GM19328 (cell line): ENCODE measurements at regions not wholly inside any gene's neighbourhood (a gene's known extent, or its start where the extent isn't known, plus 50 kb on each side); places are given as distances from the start of the nearest gene placed in this dataset.
"Not testable (repeated sequence)": the region's sequence is repeated elsewhere in the genome, so short reads cannot be mapped to it uniquely, and the experiment has no call there.

Experiments
- ATAC-seq: cut with Tn5 transposase; IDR thresholded peaks from one replicate; pipeline ENCODE4 v1.9.1; 2021; ENCODE audit warnings: mild to moderate bottlenecking, moderate library complexity; ENCODE audit not compliant: unreplicated experiment

DNA sequence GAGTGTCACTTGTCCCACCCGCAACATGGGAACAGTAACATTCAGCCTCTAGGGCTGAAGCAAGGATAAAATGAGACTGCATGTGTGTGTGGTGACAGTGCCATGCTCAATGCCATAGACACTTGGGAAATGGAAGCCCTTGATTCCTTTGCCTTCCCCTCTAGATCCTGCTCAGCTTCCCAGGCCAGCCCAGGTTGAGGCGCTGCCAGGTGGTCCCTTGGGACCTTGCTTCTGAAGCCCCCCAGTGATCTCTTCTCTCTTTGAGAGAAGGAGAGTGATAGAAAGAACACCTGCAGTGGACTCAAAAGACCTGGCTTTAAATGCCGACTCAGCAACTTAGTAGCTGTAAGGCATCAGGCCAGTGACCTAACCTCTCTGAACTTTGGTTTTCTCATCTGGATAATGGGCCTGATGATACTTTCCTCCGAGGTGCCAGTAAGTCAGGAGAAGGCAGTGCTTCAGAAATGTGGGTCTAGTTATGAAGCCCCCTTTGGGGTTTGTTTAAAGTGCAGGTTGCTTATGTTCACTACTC lies 144.5 kb downstream of the RPLP1 start:
- ATAC-seq = no peak

DNA sequence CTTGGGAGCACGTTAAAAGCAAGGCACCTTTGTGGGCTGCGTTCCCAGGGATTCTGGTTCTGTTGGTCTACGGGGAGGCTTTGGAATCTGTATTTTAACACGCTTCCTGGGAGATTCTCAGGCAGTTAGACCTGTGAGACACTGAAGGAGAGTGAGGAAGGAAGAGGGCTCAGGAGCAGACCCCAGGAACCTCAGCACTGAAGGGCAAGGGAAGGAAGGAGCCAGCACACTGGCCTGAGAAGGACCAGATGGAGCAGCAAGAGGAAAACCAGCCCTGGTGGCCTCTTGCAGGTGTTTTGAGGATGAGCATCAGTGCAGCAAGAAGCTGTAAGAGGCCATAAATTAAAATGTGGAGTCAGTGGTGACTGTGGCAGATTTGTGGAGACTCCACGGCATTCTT lies 146.7 kb downstream of the RPLP1 start:
- ATAC-seq = no peak

DNA sequence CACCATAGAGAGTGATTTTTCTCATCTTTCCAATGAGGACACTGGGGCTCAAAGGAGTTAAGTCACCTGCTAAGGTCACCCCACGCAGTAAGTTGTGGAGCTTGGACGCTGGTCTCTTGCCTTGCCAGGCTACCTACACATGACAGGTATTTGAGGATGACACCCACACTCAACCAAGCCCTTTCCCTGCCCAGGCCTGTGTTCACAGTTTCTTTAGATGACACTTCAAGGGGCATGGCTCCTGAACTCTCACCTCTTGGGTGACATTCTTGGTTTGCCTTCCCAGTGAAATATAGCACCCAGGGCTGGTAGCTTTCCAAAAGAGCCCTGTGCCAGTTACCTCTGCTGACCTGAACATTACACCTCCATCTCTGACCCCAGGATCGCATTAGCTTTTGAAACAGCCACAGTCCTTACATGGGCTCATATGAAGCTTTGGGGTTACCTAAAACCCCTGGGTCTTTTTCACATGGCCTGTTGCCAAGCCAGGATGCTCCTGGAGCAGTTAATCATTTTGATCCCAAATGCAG lies 148.0 kb downstream of the RPLP1 start:
- no peak for ATAC-seq

DNA sequence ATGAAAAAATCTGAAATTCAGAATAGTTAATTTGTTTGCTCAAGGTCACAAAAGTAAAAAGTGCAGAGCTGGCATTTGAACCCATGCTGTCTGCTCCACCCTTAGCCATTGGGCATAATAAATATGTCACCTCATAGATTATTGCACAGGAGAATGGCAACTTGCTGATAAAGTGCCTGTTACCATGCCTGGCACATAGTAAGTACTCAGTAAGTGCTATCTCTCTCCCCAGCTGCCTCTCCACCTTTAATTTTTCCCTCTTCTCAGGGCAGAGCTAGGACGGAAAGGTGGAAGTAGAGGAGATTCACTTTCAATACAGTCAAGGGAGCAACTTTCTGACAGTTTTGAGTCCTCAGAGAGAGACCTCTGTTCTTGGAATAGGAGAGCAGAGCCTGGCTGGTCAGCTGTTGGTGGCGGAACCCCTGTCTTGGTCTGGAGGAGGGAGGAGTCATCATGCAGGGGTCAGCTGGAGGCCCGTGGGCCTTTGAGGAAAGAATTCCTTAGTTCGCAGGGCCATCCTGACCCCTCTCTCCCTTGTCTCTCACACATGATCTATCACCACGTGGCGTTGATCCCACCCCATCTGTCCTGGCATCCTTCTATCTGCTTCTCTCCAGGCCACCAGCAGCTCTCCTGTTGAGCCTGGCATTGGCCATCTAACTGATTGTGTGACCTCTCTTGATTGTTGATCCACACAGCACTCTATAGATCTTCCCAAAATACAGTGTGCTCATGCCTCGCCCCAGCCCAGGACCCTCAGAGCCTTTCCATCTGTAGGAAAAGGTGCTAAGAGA lies 149.3 kb downstream of the RPLP1 start:
- no peak for ATAC-seq

DNA sequence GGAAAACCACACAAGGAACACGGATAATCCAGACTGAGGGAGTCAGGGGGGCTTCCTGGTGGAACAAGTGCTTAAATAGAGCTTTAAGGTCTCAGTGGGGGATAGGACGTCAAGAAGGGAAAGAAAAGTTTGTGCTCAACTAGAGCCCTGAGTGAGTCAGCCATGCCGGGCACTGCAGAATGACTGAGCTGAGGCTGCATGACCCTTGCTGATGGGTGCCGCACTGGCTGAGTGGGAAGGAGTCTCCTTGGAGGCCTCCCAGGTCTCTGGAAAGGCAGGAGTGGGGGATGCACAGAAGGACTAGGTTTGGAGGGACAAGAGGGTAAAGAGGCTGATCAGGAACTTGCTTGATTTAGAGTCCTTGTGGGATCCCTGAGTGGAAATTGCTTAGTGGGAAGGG lies 150.3 kb downstream of the RPLP1 start:
- no peak for ATAC-seq

DNA sequence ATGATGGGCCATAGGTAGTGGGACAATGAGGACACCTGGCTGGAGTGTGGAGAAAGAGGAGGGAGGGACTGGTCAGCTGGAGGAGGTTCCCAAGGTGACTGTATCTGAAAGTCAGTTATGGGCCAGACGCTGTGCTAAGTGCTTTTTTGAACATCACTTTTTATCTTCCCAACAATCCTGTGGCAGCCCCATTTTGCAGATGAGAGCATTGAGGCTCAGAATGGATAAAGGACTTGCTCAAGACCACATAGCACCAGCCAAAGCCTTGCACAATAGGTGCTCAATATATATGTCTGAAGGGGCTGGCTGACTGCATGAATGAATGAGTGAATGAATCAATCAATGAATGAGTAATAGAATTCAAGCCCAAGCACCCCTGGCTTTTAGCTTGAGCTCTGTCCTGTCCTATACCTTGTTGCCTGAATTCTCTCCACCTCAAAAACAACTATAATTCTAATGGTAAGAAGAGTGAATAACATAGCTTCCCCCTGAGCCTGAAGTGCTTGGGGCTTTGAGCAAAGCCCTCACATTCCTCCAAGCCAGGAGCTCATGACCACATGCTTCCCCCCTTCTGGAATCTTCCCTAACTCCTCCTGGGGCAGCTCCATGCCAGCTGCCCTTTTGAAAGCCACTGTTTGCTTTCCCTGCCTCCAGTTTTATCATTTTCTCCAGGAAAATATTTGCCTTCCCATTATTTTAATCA lies 150.9 kb downstream of the RPLP1 start:
- ATAC-seq = no peak

DNA sequence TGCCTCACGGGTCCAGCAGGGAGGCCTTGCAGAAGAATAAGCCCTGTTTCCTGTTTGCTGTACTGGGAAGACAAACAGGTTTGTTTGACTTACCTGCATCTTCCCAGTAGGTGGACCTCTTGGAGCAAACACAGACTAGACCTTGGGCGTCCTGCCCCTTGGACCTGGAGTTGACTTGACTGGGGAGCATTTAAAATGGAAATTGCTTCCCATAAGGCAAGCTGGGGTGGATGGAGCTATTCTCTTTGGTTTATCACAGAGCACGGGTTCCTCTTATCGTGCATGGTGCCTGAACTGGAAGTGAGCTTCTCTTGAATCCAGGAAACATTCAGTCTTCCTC lies 151.4 kb downstream of the RPLP1 start:
- no peak for ATAC-seq

DNA sequence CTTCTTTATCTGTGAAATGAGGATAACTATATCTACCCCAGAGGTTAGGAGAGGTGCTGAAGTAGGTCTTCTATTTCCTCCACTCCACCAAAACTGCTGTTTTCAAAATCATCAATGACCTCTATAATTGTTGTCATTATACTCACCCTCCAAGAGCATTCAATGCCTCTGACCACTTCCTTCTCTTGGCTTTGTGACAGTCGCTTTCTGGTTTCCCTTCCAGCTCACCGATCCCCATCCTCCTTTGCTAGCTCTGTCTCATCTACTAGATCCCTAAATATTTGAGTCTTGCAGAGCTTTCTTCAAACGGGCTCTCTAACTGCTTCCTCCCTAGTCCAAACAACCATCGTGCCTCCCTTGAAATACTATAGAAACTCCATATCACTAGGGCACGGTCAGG lies 153.5 kb downstream of the RPLP1 start:
- no peak for ATAC-seq

DNA sequence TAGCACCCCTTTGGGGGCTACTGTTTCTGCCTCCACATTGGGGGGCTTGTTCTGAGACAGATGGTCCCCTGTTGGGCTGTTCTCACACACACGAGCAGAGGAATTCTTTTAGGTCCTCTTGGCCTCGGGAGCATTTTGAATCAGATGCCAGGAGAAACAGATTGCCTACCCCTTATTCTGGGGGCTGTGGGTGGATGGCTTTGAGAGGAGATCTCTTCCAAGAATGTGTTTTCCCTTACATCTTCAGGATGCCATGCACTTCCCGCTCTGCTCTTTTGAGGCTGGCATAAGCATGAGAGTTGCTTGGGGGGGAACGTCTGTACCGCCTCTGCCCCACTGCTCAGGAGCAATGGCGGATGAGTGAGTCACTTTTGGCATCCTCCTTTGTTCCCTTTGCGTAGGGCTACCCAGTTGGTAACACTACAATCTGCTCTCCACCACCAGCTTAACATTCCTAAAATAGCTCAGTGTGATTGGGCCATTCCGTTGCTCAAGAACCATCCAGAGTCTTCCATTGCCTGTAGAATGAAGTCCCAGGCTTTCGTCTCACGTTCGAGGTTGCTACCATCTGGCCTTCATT lies 154.4 kb downstream of the RPLP1 start:
- no peak for ATAC-seq

DNA sequence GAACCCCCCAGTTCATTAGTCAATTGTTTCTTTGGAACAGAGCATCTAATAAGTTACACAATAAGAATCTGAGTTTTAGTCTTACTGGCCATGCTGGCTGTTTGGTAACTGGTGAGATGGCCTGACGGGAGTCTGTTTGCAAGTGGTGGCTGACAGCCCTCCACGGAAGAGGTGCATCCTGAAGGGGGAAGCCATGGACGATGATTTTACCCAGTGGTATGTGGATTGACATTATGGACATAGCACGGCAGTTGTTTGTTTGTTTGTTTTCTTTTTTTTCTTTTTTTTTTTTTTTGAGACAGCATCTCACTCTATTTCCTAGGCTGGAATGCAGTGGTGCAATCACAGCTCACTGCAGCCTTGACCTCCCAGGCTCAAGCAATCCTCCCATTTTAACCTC lies 156.0 kb downstream of the RPLP1 start:
- no peak for ATAC-seq

DNA sequence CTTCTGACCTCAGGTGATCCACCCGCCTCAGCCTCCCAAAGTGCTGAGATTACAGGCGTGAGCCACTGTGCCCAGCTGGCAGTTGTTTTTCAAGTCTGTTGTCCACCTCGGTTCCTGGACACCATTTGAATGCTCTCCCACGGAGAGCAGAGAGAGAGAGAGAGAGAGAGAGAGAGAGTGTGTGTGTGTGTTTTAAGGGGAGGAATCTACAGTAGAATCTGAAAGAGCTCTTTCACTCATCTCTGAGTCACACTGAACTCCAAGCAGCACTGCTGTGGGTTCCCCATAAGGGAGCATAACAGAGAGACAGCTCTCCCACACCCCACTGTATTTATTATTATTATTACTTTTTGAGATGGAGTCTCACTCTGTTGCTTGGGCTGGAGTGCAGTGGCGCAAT lies 156.6 kb downstream of the RPLP1 start:
- no peak for ATAC-seq

DNA sequence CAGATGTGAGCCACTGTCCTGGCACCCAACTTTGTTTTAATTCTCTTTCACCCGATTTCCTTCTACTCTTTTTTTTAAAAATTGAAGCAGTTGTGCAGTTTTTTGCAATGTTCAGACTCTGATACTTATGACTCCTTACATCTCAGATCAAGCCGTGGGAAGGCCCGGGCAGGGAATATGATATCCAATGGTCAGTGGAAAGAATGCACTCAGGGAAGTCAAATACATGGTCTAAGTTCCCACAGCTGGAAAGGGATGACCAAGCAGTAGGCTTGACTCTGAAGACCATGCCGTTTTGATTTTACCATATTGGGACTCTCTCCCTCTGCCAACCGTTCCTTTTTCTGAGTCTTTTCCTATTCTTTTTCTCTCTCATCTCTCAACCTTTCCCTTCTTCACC lies 157.2 kb downstream of the RPLP1 start:
- no peak for ATAC-seq

DNA sequence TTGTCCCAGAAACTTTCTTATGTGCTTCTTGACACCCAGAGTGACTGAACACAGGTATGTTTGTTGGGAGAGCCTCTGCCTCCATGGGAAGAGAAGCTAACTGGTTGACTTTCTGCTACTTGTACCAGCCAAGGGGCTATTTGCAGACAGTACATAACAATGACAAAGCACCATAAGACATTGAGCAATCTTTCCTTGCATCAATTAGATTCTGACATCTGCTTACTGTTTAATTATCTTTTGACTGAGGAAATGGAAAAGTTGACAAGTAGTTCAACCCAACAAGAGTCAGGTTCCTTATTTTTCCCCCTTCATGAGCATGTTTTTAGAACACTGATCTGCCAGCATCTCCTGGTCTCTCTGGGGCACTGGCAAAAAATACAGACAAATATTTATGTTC lies 157.7 kb downstream of the RPLP1 start:
- no peak for ATAC-seq

DNA sequence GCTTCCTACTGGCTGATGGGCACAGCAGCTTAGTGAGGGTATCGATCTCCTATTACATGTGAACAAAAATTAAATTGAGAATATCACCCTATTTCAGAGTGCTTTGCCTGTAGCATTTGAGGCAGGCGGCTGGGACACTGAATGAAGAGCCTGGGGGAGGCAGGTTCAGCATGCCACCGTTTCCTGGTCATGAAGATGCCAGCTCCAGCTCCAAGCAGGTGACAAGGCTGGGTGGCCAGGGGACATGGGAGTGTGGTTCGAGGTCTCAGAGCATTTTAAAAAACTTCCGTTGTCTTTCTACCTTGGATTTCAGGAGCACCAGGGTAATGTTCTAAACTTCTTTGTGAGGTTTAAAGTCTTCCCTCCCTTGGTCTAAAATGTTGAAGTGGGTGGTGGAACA lies 158.2 kb downstream of the RPLP1 start:
- ATAC-seq = no peak

DNA sequence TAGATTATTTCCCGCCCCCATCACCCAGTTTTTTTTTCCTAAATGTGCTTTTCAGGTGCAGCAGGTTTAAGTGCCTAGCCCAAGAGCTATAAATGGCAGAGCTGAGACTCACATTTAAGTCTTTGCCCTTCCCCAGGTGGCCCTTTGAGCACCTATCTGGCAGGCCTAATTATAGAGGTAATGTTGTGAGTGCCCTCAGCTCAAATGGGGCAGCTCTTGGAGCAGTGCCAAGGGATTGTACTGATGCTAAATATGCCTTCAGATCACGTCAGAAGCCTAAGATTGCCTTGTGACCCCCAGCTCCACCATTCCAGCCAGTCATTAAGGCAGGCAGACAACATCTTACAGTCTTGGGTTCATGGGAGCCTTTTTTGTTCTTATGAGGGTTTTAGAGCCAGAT lies 159.5 kb downstream of the RPLP1 start:
- ATAC-seq = no peak

DNA sequence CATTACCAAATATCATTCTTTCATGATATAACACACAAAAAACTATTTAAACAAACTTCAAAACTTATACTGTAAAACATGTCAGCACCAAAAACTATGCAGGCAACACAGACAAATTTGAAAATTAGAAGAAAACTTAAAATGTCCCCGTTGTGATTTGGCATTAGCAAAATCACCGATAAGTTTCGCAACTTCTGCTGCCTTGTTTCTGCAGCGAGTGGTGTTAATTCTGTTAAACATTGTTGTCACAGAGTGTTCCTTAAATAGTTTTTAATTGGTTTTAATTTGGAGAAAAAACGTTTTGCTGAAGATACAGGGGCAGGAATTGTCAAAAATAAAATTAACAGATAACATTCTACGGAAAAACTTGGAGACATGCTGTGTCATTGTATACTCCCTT lies 160.6 kb downstream of the RPLP1 start:
- no peak for ATAC-seq

DNA sequence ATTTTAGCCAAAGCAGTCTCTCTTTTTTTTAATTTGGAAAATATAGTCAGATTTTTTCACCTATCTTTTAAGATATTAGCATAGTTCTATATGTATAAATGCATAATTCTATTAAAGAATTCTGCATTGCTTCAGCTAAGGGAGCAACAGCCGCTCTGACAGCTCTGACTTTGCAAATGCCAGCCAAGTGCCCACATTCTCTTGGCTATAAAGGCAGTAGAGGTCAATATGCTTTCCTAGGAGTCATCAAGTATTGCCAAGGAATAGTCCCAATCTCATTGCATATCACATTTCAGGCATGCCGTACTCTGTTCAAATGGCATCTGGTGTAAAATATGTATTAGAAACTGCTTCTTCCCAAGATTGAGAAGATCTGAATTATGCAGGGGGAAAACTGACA lies 161.4 kb downstream of the RPLP1 start:
- ATAC-seq = no peak

DNA sequence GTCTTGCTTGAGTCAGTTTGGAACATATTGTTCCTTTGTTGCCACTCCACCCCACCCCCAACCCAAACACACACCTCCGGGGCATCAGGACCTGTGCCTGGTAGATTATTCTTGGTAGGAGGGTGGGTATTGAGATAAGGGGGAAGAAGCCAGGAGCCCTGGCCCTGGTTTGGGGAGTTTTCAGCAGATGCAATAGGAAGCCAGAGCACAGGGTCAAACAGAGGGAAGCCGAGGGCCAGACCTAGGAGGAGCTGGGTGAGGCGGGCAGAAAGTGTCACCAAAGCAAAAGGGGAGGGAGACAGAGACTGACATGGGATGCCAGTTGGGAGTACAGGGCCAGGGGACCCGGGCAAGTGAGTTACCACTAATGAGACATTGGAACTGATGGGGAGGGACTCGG lies 163.1 kb downstream of the RPLP1 start:
- no peak for ATAC-seq

DNA sequence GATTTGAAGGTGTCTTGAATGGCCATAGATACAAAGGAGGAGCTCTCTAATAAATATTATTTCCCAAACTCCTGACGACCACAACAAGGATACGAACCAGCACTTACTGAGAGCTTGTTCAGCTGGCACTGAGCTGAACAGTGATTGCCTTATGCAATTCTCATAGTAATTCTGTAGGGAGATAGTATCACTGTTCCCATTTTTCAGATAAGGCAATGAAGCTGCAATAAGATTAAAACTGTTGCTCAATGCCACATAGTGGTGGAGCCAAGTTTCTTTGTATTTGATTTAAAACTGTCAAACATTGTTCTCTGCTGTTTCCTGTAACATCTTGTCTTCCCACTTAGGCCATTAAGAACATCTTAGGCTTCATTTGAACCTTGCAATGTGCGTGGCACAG lies 163.9 kb downstream of the RPLP1 start:
- no peak for ATAC-seq

DNA sequence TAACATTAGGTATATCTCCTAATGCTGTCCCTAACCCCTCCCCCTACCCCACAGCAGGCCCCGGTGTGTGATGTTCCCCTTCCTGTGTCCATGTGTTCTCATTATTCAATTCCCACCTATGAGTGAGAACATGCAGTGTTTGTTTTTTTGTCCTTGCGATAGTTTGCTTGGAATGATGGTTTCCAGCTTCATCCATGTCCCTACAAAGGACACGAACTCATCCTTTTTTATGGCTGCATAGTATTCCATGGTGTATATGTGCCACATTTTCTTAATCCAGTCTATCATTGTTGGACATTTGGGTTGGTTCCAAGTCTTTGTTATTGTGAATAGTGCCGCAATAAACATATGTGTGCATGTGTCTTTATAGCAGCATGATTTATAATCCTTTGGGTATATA lies 164.5 kb downstream of the RPLP1 start:
- ATAC-seq = not testable (repeated sequence)

DNA sequence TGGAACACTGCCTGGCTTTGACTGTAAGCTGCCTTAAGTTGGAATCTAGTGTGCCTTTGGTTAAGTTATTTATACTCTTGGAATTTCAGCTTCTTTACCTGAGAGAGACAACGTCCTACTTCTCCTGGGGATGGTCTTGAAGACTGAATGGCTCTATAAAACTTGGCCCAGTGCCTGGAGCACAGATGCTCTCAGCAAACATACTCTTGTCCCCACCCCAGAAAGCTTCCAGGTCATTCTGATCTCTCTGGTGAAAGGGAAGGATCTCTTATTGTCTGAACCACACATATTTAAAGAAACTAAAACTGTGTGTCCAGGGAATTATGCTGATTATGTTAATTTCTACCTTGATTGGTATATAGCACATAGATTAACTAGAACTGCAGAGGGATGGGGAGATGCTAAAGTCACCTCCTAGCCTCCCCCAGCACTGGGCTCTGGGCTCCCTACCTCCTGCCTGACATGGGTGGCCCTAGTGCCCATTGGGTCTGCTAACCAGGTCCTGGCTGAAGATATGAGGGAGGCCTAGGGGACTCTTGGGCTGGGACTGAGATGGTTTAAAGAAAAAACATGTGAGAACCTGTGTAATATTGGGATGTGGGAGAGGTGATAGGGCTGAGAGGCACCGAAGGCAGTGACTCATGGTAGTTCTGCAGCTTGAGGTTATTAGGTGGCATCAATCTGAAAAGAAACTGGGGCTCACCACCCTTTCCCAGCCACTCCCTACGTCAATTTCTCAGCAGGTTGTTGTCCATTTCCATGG lies 171.0 kb downstream of the RPLP1 start:
- ATAC-seq = no peak
